GM21723 (cell line): ENCODE measurements at regions not wholly inside any gene's neighbourhood (a gene's known extent, or its start where the extent isn't known, plus 50 kb on each side); places are given as distances from the start of the nearest gene placed in this dataset.

ENCODE experiments used
- ATAC-seq: cut with Tn5 transposase; IDR thresholded peaks from one replicate; pipeline ENCODE4 v1.9.1; 2021; ENCODE audit warnings: mild to moderate bottlenecking, moderate library complexity; ENCODE audit not compliant: unreplicated experiment

DNA sequence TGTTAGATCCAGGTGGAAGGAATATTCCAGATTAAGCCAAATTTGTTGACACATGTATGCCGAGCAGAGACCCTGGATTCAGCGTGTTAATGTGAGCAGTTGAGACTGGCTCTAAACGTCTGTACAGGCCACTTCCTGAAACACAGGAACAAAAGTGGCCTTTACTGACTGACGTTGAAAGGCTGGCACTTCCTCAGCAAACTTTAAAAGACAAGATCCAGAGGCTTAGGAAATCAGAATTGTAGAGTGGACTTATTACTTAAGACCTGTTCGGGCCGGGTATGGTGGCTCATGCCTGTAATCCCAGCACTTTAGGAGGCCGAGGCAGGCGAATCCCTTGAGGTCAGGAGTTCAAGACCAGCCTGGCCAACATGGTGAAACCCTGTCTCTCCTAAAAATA lies 125.7 kb upstream of the ARID1B start:
- no peak for ATAC-seq

DNA sequence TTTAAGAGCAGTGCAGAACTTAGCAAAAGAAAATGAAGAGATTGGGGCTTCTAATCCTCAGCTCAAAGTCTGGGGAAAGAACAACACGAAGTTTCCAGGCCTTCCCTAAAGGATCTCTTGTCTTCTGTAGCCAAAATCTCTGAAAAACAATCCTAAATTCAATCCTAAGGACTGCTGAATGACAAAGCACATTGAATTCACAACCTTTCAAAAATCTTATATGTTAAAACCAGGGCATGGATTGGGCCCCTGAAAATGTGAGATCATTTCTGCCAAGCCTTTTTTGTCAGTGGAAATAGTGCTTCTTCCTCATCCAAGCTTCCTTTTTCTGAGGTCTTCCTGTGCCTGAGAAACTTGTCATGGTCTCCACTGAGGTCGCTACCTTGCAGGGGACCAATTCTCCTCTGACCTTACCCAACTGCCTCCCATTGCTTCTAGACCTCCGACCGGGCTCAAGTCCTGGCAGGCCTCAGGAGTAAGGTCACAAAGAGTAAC lies 126.2 kb upstream of the ARID1B start:
- ATAC-seq: no peak

DNA sequence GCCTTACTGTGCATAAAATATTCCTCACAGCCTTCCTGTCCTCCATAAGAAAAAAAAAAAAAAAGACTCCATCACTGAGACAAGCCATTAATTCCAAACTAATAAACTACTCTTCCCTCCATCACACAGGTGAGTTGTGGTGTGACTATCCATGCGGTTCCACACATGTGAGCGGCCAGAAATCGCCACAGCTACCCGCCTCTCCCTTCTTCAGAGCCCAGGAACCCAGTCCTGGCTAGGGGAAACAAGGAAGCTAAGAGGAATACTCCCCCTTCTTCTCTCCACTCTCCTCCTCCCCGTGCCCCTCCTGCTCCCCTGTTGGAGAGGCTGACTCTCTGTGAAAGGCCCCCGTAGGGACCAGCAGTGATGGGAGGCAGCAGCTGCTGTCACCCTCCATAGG lies 128.6 kb upstream of the ARID1B start:
- ATAC-seq: no peak

DNA sequence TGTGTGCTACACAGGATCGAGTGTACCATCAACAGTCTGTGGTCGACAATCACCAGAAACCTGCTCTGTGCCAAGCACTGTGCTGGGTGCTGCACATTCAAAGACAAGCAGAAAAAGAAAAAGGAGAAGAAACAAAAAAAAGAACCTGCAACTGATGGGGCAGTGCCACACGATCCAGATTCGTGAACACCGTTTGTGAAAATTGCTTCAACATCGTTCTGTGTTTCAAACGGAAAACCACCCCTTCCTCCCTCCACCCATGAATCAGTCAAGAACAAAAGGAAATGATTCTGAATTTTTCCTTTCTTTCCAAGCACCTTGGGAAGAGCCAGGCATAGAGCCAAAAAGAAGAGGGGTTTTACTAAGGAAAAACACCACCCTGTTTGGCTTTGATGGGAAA lies 129.2 kb upstream of the ARID1B start:
- no peak for ATAC-seq

DNA sequence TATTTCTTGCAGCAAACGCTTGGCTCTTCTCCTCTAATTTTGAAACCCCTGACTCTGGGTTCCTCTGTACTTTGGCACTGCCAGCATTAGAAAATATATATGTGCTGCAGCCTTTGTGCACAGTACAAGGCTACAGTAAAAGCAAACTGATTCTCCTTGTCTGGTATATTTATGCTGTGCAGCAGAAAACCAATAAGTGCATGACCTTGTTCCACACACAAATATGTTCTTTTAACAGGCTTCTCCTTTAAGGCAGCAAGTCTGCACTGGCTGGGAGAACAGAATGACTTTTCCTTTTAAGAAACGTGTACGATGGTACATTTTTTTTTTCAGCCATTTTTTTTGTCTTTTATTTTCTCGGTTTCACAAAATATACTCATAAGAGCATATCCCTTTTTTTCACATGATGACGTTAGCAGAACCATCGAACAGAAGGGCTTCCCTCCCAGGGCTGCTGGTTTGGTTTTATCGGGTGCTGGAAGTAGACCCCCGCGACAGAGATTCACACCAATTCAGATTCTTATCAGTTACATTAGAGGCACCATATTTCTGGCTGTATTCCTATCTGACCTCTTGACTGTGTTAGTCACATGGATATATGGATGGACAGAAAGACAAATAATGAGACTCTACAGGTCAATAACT lies 129.9 kb upstream of the ARID1B start:
- ATAC-seq: no peak

DNA sequence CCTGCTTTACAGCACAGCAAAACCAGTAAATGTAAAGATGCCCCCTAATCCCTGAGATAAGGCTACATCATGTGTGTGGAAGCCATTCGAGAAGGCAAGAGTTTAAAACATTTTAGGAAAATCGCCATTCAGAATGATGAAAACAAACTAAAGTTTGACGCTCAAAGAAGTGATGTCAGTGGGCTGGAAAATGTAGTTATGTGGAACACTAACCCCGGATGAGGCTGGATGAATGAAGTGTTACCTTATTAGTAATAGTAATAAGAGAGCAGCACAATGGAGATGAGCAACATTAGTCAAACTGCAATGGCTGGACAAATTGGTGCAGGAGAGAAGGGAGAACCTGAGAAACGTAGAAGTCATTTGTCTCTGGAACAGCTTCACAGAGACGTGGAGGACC lies 130.7 kb upstream of the ARID1B start:
- no peak for ATAC-seq

DNA sequence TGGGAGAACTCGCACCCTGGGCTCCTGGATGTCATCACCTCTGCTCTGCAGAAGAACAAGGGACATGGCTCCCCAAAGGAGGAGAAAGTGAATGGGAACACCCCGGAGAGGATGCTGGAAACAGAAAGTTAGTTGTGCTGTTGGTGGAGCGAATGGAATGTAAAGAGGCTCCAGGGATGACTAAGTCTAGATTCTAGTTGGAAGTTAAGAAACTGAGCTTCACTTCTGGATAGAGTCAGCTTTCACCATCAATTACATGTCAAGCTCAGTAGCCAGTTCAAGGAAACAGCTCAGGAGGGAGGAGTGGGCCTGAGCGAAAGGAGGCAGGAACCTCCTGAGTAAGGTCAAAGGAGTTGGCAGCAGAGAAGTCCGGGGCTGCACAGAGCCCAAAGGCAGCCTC lies 132.1 kb upstream of the ARID1B start:
- ATAC-seq: no peak

DNA sequence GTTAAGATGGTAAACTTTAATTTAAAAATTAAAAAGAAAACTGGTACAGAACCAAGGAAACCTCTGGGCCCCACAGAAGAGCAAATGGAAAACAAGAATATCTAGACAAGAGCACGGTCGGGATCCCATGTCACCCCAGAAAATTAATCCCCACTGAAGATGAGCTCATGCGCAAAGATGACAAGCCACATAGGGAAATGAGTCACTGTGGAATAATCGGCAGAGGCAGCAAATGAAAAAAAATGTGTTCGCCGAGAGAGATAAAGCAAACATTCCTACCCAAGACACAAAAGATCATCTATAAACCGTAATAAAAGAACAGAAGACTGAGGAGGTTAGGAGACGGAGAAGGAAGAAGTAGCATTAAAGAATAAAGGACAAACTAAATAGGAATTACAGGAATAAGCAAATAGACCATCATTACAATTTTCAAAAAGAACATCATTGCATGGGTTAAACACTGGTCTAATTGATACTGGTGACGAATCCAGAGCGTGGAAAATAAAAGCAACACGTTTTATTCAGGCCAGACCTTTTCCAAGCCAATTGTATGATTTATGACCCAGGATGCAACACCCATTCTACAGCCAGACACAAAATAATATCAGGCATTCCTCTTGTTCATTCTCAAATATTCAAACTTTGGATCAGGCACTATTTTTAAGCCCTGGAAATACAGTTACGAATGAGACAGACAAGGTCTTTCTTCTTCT lies 138.0 kb upstream of the ARID1B start:
- ATAC-seq: no peak

DNA sequence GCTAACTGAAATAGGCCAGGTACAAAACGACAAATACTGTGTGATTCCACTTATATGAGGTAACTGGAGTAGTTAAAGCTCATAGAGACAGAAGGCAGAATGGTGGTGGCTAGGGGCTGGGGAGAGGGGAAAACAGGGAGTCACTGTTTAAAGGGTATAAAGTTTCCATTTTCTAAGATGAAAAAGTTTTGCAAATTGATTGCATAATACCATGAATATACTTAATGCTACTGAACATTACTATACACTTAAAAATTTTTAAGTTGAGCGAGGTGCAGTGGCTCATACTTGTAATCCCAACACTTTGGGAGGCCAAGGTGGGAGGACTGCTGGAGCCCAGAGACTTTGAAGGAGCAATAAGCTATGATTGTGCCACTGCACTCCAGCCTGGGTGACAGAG lies 138.6 kb upstream of the ARID1B start:
- no peak for ATAC-seq

DNA sequence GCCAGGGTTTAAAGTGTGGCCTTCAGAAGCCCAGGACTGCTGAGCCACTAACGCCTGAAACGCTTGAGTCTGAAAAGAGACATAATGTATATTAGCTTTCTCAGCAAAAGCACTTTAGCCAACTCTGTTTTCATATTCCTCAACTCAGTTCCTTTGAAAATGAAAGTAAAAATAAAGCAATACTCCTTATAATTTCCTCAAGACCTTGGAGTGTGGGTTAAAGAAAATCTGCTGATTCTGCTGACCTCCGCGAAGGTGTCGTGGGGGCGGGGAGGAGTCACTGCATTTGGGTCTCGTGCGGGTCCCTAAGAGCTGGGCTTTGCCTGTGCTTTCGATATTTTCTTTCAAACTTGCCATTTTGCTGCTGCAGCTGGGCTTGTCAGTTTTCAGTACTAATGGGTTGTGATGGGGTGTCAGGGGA lies 142.2 kb upstream of the ARID1B start:
- ATAC-seq: no peak

DNA sequence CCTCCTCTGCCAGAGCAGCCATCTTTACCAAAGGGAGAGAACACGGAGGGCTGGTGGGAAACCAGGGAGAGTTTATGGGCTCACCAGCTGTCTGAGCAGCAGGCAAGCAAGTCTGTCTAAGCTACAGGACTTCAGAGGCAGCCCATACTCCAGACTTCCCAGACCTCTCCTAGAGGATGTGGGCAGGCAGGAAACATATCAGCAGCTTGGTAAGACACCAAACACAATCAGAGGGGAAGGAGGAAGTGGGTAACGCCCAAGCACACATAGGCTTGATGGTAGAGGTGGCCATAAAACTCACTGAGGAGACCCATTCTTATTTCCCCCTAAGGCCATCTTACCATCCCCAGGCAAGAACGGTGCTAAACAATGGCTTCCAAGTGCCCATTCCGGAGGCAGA lies 143.1 kb upstream of the ARID1B start:
- no peak for ATAC-seq

DNA sequence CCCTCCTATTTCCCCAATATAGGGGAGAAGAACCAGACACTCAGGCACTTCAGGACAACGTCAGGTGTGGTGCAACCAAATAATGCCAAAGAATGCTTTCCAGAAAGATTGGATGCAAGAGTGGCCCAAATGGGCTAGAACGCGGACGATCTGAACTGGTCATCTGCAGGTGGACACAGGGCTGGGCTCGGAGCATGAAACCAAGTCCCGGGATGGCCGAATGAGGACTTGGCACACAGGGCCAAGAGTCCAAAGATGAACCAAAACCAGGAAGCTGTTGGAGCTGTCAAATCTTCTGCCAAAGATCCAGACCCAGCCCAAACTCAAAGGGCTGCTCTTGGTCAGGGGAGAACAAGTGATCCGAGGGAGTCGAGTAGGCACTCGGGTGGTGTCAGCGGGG lies 143.9 kb upstream of the ARID1B start:
- no peak for ATAC-seq

DNA sequence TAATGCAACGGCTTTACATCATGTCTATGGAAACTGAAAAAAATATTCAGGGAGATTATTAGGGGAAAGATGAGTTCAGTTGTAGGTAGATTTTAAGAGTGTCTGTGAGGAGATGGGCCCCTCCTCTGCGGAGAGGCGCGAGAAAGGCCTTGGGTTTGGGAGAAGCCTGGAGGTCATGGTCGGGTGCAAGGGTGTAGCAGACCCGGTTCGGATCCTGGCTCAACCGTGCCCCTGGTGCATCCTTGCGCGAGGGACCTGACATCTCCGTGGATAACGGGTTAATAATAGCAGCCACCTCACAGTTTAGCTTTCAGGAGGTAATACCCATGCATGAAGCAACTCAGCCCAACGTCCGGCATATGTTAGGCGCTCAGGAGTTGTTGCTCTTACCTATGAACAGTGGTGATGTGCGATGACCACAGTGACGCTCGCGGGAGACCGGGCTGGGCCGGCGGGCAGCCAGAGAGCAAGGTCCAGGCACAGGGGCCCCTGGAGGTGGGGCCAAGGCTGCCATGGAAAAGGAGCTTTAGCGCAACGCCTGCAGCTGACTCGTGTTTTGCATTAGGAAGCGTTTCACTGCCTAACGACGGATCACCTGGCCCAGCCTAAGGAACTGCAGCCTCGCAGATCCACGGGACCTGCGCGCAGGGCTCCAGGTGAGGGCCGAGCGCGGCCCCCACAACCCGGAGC lies 146.4 kb upstream of the ARID1B start:
- no peak for ATAC-seq

DNA sequence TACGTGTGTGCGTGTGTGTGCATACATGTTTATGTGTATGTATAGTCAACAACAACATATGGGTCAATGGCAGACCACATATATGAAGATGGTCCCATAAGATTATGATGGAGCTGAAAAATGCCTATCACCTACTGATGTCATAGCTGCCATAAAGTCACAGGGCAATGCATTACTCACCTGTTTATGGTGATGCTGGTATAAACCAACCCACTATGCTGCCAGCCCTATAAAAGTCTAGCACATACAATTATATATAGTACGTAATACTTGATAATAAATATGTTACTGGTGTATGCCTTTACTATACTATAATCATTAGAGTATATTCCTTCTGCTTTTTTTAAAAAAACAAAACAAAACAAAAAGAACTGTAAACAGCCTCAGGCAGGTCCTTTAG lies 148.4 kb upstream of the ARID1B start:
- ATAC-seq: no peak

DNA sequence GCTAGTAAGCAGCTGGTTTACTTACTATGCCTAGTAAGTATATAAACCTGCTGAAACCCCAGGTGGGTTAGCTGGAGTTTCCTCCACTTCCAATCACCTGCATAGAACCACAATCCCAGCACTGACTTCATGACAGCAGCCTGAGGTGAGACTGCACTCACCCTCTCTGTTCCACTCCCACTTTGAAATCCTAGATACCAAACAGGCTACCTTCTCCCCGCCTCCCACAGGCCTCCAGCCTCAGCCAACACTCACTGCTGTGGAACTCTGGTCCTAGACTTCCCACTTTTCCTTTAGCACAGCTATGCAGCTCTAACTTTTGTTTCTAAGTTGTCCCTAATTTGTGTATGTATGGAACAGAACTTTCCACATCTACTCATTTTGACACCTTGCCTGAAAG lies 149.7 kb upstream of the ARID1B start:
- no peak for ATAC-seq

DNA sequence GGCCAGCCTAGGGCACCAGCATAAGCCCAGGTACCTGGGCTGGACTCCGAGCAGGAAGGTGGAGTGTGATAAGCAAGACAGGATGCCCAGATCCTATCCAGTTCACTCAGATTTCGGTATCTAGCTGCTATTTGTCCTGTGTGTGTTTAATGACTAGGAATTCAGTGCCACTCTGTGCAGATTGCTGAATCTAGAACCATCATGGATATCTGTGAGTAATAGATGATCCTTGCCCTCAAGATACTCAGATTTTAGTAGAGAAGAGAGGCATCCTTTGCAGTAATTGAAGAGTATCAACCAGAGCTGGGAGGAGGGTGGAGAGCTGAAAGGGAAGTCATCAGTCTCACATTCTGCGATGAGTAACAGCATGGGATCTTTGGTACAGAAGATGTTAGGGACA lies 155.0 kb upstream of the ARID1B start:
- ATAC-seq: no peak

DNA sequence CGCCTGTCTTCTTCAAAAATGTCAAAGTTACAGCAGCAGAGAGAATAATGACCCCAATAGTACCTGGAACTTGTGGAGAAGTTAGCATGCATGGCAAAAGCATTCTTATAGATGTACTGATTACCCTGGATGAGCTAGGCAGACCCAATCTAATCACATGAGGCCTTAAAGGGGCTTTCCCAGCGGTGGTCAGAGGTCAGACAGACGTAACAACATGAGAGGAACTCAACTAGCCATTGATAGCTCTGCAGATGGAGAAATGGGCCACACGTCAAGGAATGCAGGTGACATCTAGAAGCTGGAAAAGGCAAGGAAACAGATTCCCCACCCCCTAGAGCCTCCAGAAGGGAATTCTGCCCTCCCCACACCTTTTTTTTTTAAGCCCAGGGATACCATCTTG lies 156.8 kb upstream of the ARID1B start:
- no peak for ATAC-seq

DNA sequence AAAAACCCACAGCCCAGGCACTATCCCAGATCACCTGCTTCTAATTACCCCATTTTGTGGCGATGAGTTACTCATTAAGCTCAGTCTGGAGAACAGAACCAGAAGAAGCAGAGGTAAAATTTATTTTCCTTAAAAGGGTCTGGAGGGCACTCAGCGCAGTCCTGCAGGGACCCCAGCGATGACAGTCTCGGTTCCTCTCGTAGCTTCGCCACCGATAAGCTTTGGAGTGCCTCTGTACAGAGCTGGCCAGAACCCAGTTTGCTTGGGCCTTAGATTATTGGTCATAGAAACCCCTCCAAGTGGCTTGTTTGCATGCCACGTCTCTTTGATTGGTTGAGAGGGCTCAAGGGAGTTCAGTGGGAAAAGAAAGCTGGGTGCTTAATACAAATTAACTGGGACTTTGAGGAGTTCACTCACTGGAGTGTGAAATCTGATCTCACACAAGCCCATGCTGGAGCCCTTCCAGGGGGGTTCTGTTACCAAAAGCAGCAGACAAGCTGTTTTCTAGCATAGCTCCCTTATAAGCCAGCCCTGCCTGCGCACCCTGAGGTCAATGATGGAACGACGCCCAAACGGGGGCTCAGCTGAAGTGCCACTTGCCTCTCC lies 158.5 kb upstream of the ARID1B start:
- ATAC-seq: no peak

DNA sequence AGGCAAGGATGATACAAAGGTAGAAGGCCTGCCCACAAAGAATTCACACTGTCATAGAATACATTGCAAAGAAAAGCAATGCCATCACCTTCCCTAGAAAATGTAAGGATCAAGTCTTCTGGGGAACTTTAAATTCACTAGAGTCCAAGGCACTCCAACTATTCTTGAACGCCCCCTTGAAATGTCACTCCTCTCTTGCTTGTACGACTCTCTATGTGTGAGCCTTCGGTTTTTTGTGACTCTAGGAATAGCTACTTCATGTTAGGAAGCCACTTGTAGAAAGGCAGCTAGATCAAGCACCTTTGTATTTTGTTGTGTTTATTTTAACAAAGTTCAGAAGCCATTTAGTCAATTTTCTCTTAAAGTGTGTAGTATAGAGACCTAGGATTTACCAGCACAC lies 159.2 kb upstream of the ARID1B start:
- ATAC-seq: no peak

DNA sequence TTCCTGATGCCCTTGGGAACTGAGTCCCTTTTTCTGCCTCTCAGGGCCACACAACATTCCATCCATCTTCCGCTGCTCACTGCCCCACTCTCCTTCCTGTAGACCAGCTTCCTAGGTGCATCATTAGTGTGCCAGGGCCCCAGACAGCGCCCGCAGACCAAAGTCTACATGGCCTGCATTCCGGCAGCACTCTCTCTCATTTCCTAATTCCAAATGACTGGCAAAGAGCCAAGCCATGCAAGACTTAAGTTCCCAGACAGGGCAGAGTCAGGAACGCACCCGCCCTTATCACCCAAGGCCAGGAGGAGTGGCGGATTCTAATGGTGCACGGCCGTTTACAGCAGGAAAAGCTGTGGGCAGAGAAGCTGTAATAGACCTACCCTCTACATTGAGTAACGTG lies 159.8 kb upstream of the ARID1B start:
- ATAC-seq: no peak

DNA sequence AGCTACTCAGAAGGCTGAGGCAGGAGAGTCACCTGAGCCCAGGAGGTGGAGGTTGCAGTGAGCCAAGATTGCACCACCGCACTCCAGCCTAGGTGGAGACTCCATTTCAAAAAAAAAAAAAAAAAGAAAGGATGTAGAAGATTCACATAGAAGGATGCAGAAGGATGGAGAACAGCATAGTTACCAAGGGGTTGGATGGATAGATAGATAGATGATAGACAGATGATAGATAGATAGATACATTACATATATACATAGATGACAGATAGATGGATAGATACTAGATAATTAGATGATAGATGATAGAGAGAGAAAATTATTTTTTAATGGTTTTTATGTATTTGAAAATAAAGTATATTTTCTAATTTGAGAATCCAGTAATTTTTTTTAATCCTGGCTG lies 160.7 kb upstream of the ARID1B start:
- ATAC-seq: no peak

DNA sequence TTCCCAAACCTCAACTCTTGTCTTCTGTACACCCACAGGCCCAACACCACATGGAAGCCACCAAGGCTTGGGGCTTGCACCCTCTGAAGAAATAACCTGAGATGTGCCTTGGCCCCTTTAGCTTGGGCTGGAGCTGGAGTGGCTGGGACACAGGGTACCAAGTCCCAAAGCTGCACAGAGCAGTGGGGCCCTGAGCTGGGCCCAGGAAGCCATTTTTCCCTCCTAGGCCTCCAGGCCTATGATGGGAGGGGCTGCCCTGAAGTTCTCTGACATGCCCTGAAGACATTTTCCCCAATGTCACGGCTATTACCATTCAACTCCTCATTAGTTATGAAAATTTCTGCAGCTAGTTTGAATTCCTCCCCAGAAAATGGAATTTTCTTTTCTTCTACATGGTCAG lies 163.2 kb upstream of the ARID1B start:
- ATAC-seq: no peak
